ENCODE measurements at regions not wholly inside any gene's neighbourhood (a gene's known extent, or its start where the extent isn't known, plus 50 kb on each side); places are given as distances from the start of the nearest gene placed in this dataset.

DNA sequence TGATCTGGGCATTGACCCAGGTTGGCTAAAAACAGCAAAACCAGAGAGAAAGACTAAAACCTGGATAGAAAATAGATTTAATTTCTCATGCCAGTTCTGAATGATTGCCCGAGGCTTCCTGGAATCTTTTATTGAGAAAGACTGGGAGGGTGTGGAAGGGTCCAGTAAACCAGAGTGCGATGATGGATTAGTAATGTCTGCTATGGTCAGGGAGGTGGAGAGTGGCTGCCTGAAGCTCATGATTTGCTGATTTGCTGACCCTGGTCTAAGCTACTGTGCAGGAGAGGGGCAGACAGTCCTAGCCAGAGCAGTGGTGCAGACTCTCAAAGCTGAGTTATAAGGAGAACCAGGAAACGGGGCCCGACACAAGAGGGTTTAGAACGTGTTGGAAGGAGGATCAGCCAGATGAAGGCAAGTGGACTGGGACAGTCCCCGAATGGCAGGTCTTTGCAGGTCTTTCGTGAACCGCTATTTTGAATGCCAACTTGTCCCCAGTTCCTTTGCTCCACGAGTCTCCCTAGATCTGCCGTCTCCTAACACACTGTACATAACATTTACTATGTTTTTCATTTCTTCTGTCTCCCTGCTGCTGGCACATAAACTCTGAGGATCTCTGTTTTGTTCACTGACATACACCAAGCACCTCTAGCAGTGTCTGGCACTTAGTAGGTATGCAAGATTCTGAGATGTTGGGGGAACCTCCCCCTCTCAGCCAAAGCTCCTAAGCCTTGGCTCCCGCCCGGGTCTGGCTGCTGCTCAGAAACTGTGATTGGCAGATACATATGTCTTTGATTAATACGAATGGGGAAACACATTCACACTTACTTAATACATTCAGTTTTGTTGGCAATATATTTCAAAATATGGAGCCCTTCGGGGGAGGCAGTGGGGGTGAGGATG, 237.3 kb upstream of the TNRC6C start:
- no peaks in the 10 kb centered on the region for H3K27me3 ChIP-seq (replicated peaks in 2 of 5; ENCODE audit: control insufficient read depth in 4 of 5, insufficient read depth in 5 of 5, low read length in 4 of 5)
- 98% methylated on average over 10 of the region's 14 CpGs for WGBS (ENCODE audit: insufficient coverage)
- no peak overlapping the region for H3K27ac ChIP-seq (ENCODE audit: insufficient read depth in 1 of 2, low read depth in 1 of 2, low read length in 2 of 2, poor library complexity in 1 of 2, severe bottlenecking in 2 of 2)
- no peaks in the 10 kb centered on the region for H3K4me1 ChIP-seq (ENCODE audit: control extremely low read depth in 1 of 4, control insufficient read depth in 4 of 4, insufficient read depth in 4 of 4, low read length in 3 of 4)
- H3K36me3 ChIP-seq (ENCODE audit: control insufficient read depth in 4 of 4, insufficient read depth in 4 of 4, low read length in 3 of 4), result no peaks in the 10 kb centered on the region
- POLR2A ChIA-PET, result no interaction called here
- no peak for DNase-seq
- CTCF ChIA-PET, result no interaction called here
- H3K4me3 ChIP-seq (ENCODE audit: control insufficient read depth in 1 of 7, extremely low read depth in 1 of 7, insufficient read depth in 4 of 7, low read depth in 2 of 7, low read length in 6 of 7), result no peak overlapping the region
- peaks cover 0 to 6% (median 0%) of the 10 kb centered on the region in 5 experiments for H3K9me3 ChIP-seq (ENCODE audit: control extremely low read depth in 1 of 5, control insufficient read depth in 4 of 5, insufficient read depth in 2 of 5, low read depth in 1 of 5, low read length in 4 of 5)

DNA sequence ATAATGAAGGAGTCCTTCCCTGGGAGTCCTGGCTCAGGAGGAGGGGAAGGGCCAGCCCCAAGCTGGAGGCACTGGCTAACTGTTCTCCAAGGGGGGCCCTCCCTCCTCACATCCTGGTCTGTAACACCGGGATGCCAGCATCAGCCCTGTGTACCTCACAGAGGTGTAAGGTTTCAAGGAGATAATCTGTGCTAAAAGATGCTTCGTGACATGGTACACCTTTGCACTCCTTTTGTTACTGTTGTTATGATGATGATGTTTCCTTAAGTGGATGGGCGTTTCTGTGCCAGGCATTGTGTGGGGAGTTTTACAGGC, 236.7 kb upstream of the TNRC6C start:
- CTCF ChIA-PET, result no interaction called here

DNA sequence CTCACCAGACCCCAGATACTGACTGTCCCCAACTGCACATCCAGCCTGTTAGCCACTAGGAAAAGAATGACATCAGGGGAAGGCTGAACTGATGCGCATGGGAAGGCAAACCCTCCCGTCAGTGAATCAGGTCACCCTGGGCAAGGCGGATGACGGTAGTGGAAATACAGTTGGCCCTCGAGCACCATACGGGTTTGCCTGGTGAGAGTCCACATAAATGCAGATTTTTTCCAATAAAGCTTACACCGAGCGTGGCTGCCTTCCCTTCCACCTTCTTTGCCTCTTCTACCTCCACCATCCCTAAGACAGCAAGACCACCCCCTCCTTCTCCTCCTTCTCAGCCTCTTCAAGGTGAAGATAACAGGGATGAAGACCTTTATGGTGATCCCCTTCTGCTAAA, 236.1 kb upstream of the TNRC6C start:
- Histone ChIP-seq H3K9me3 (ENCODE audit: control extremely low read depth in 1 of 5, control insufficient read depth in 4 of 5, insufficient read depth in 2 of 5, low read depth in 1 of 5, low read length in 4 of 5) (peaks cover 0 to 4% (median 0%) of the 10 kb centered on the region in 5 experiments), H3K27ac (ENCODE audit: insufficient read depth in 1 of 2, low read depth in 1 of 2, low read length in 2 of 2, poor library complexity in 1 of 2, severe bottlenecking in 2 of 2) (no peak overlapping the region), H3K27me3 (replicated peaks in 2 of 5; ENCODE audit: control insufficient read depth in 4 of 5, insufficient read depth in 5 of 5, low read length in 4 of 5) (no peaks in the 10 kb centered on the region), H3K4me3 (ENCODE audit: control insufficient read depth in 1 of 7, extremely low read depth in 1 of 7, insufficient read depth in 4 of 7, low read depth in 2 of 7, low read length in 6 of 7) (no peak overlapping the region), H3K36me3 (ENCODE audit: control insufficient read depth in 4 of 4, insufficient read depth in 4 of 4, low read length in 3 of 4) (no peaks in the 10 kb centered on the region), H3K4me1 (ENCODE audit: control extremely low read depth in 1 of 4, control insufficient read depth in 4 of 4, insufficient read depth in 4 of 4, low read length in 3 of 4) (peaks cover 0 to 1% (median 0%) of the 10 kb centered on the region in 4 experiments)
- WGBS (ENCODE audit: insufficient coverage), result 96% methylated on average over 8 of the region's 8 CpGs
- DNase-seq, result no peak
- CTCF ChIA-PET, result no interaction called here
- POLR2A ChIA-PET, result no interaction called here

More for the DNA sequence above, 236.7 kb upstream of the TNRC6C start:
- POLR2A ChIA-PET, result no interaction called here
- no peaks in the 10 kb centered on the region for H3K27me3 ChIP-seq (replicated peaks in 2 of 5; ENCODE audit: control insufficient read depth in 4 of 5, insufficient read depth in 5 of 5, low read length in 4 of 5)
- peaks cover 0 to 4% (median 0%) of the 10 kb centered on the region in 5 experiments for H3K9me3 ChIP-seq (ENCODE audit: control extremely low read depth in 1 of 5, control insufficient read depth in 4 of 5, insufficient read depth in 2 of 5, low read depth in 1 of 5, low read length in 4 of 5)
- DNase-seq, result no peak
- no peak overlapping the region for H3K27ac ChIP-seq (ENCODE audit: insufficient read depth in 1 of 2, low read depth in 1 of 2, low read length in 2 of 2, poor library complexity in 1 of 2, severe bottlenecking in 2 of 2)
- H3K36me3 ChIP-seq (ENCODE audit: control insufficient read depth in 4 of 4, insufficient read depth in 4 of 4, low read length in 3 of 4), result no peaks in the 10 kb centered on the region
- no peaks in the 10 kb centered on the region for H3K4me1 ChIP-seq (ENCODE audit: control extremely low read depth in 1 of 4, control insufficient read depth in 4 of 4, insufficient read depth in 4 of 4, low read length in 3 of 4)
- WGBS (ENCODE audit: insufficient coverage), result no CpG with 5 or more reads among the region's 3 CpGs
- H3K4me3 ChIP-seq (ENCODE audit: control insufficient read depth in 1 of 7, extremely low read depth in 1 of 7, insufficient read depth in 4 of 7, low read depth in 2 of 7, low read length in 6 of 7), result no peak overlapping the region

GRCh38 chr17:77723071-77723908, 235.2 kb upstream of the TNRC6C start:
- no peak overlapping the region for H3K27ac ChIP-seq (ENCODE audit: insufficient read depth in 1 of 2, low read depth in 1 of 2, low read length in 2 of 2, poor library complexity in 1 of 2, severe bottlenecking in 2 of 2)
- POLR2A ChIA-PET, result no interaction called here
- H3K4me3 ChIP-seq (ENCODE audit: control insufficient read depth in 1 of 7, extremely low read depth in 1 of 7, insufficient read depth in 4 of 7, low read depth in 2 of 7, low read length in 6 of 7), result no peak overlapping the region
- H3K9me3 ChIP-seq (ENCODE audit: control extremely low read depth in 1 of 5, control insufficient read depth in 4 of 5, insufficient read depth in 2 of 5, low read depth in 1 of 5, low read length in 4 of 5), result peaks cover 0 to 4% (median 0%) of the 10 kb centered on the region in 5 experiments
- H3K36me3 ChIP-seq (ENCODE audit: control insufficient read depth in 4 of 4, insufficient read depth in 4 of 4, low read length in 3 of 4), result no peaks in the 10 kb centered on the region
- no peak for DNase-seq
- WGBS (ENCODE audit: insufficient coverage), result 99% methylated on average over 19 of the region's 20 CpGs
- peaks cover 0 to 2% (median 0%) of the 10 kb centered on the region in 4 experiments for H3K4me1 ChIP-seq (ENCODE audit: control extremely low read depth in 1 of 4, control insufficient read depth in 4 of 4, insufficient read depth in 4 of 4, low read length in 3 of 4)
- CTCF ChIA-PET, result no interaction called here
- H3K27me3 ChIP-seq (replicated peaks in 2 of 5; ENCODE audit: control insufficient read depth in 4 of 5, insufficient read depth in 5 of 5, low read length in 4 of 5), result no peaks in the 10 kb centered on the region

DNA sequence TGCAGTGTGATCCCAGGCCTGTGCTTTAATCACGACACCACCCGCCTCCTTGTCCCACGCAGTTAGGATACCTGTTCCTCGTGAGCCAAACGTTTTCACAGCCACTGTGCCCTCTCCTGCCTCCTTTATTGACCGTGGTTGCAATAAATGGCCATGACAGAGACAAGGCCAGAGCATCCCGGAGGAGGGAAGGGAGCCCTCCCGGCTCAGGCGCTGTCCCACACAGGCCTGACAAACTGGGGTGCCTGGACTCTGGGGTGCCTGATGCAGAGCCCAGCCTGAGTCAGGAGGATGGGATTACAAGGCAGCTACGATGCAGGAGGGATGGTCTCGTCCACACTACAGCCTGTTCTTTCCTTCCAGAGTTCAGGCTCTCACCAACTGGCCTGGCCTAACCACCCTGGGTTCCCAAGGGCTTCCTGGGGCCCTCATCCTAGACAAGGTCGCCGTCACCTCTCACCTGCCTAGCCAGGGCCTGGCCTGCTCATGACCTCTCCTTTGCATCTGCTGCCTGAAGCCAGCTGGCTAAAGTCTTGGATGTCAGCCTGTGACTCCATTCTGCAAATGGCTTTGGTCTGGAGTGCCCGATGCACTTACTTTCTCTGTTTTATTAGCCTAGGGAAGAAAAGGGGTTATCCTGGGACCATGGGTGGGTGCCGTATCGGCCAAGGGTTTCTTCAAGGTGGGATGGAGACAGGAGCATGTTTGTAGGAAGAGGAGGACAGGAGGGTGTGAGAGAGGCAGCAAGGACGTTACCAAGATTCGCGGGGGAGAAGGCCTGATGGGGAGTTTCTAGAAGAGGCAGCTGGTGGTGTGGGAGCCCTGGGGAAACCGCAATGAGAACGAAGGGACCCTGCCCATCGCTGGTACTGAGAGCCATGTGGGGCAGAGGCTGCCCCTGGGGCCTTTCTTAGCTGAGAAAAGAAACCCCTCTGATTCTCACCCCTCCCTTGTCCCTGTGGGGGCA, 234.3 kb upstream of the TNRC6C start:
- Histone ChIP-seq H3K36me3 (ENCODE audit: control insufficient read depth in 4 of 4, insufficient read depth in 4 of 4, low read length in 3 of 4) (no peaks in the 10 kb centered on the region), H3K27me3 (replicated peaks in 2 of 5; ENCODE audit: control insufficient read depth in 4 of 5, insufficient read depth in 5 of 5, low read length in 4 of 5) (no peaks in the 10 kb centered on the region), H3K4me3 (ENCODE audit: control insufficient read depth in 1 of 7, extremely low read depth in 1 of 7, insufficient read depth in 4 of 7, low read depth in 2 of 7, low read length in 6 of 7) (no peak overlapping the region), H3K27ac (ENCODE audit: insufficient read depth in 1 of 2, low read depth in 1 of 2, low read length in 2 of 2, poor library complexity in 1 of 2, severe bottlenecking in 2 of 2) (no peak overlapping the region), H3K4me1 (ENCODE audit: control extremely low read depth in 1 of 4, control insufficient read depth in 4 of 4, insufficient read depth in 4 of 4, low read length in 3 of 4) (peaks cover 0 to 2% (median 0%) of the 10 kb centered on the region in 4 experiments), H3K9me3 (ENCODE audit: control extremely low read depth in 1 of 5, control insufficient read depth in 4 of 5, insufficient read depth in 2 of 5, low read depth in 1 of 5, low read length in 4 of 5) (peaks cover 0 to 4% (median 0%) of the 10 kb centered on the region in 5 experiments)
- ChIA-PET POLR2A (no interaction called here), CTCF (no interaction called here)
- DNase-seq, result no peak
- 97% methylated on average over 20 of the region's 22 CpGs for WGBS (ENCODE audit: insufficient coverage)

- Histone ChIP-seq H3K4me3 (ENCODE audit: control insufficient read depth in 1 of 7, extremely low read depth in 1 of 7, insufficient read depth in 4 of 7, low read depth in 2 of 7, low read length in 6 of 7) (no peak overlapping the region), H3K4me1 (ENCODE audit: control extremely low read depth in 1 of 4, control insufficient read depth in 4 of 4, insufficient read depth in 4 of 4, low read length in 3 of 4) (peaks cover 0 to 2% (median 0%) of the 10 kb centered on the region in 4 experiments), H3K27ac (ENCODE audit: insufficient read depth in 1 of 2, low read depth in 1 of 2, low read length in 2 of 2, poor library complexity in 1 of 2, severe bottlenecking in 2 of 2) (no peak overlapping the region), H3K36me3 (ENCODE audit: control insufficient read depth in 4 of 4, insufficient read depth in 4 of 4, low read length in 3 of 4) (no peaks in the 10 kb centered on the region), H3K9me3 (ENCODE audit: control extremely low read depth in 1 of 5, control insufficient read depth in 4 of 5, insufficient read depth in 2 of 5, low read depth in 1 of 5, low read length in 4 of 5) (peaks cover 0 to 5% (median 0%) of the 10 kb centered on the region in 5 experiments), H3K27me3 (replicated peaks in 2 of 5; ENCODE audit: control insufficient read depth in 4 of 5, insufficient read depth in 5 of 5, low read length in 4 of 5) (no peaks in the 10 kb centered on the region)
- POLR2A ChIA-PET, result no interaction called here
- CTCF ChIA-PET, result interaction anchor here (0.7 kb wide), 1 partner anchor 8 kb away, joined by 4 read pairs; no protein-coding TSS in a partner anchor
- 96% methylated on average over 28 of the region's 28 CpGs for WGBS (ENCODE audit: insufficient coverage)
- DNase-seq, result no peak
Observed at GRCh38 chr17:77724876-77725615, 233.5 kb upstream of the TNRC6C start.
